Neural cell (in vitro differentiated cells): ENCODE measurements at regions not wholly inside any gene's neighbourhood (a gene's known extent, or its start where the extent isn't known, plus 50 kb on each side); places are given as distances from the start of the nearest gene placed in this dataset.

ENCODE experiments used
- H2AFZ ChIP-seq: fragments of 200-600, 300-800 bp; sonication (generic), shearing (Covaris generic); 2 replicates; pipeline ENCODE4 v1.6.0; 2014; ENCODE audit warnings: low read depth, mild to moderate bottlenecking, antibody characterized with exemption, low read length, moderate library complexity
- H3F3A ChIP-seq: fragments of 200-600 bp; shearing (Covaris generic); 2 replicates; pipeline ENCODE4 v1.6.1; 2016; ENCODE audit warnings: mild to moderate bottlenecking, moderate library complexity, mixed read lengths, antibody characterized with exemption, low read length; ENCODE audit not compliant: insufficient read depth, poor library complexity, severe bottlenecking
- H3K27ac ChIP-seq: fragments of 200-600, 300-800 bp; sonication (generic), shearing (Covaris generic); 2 replicates; pipeline ENCODE4 v1.5.1; 2014; ENCODE audit warnings: mild to moderate bottlenecking, low read length, moderate library complexity
- H3K27me3 ChIP-seq: fragments of 300-800, 200-600 bp; sonication (generic), shearing (Covaris generic); 2 replicates; pipeline ENCODE4 v1.6.0; 2014; ENCODE audit warnings: mild to moderate bottlenecking, low read depth, low read length, moderate library complexity; ENCODE audit not compliant: insufficient read depth
- H3K36me3 ChIP-seq: fragments of 300-800, 200-600 bp; sonication (generic), shearing (Covaris generic); 2 replicates; pipeline ENCODE4 v1.5.1; 2014; ENCODE audit warnings: mild to moderate bottlenecking, antibody characterized with exemption, low read length, moderate library complexity; ENCODE audit not compliant: insufficient read depth
- H3K4me2 ChIP-seq: fragments of 300-800, 200-600 bp; sonication (generic), shearing (Covaris generic); 2 replicates; pipeline ENCODE4 v1.6.0; 2014; ENCODE audit warnings: mild to moderate bottlenecking, low read length
- H3K4me3 ChIP-seq: fragments of 300-800, 200-600 bp; sonication (generic), shearing (Covaris generic); 2 replicates; pipeline ENCODE4 v1.5.1; 2014; ENCODE audit warnings: mild to moderate bottlenecking, low read length, moderate library complexity
- H3K79me2 ChIP-seq: fragments of 200-600 bp; shearing (Covaris generic); replicated peaks from 2 replicates; pipeline ENCODE4 v1.6.0; 2014; ENCODE audit warnings: mild to moderate bottlenecking, low read length, moderate library complexity; ENCODE audit not compliant: insufficient read depth
- H3K9ac ChIP-seq: fragments of 300-800, 200-600 bp; sonication (generic), shearing (Covaris generic); 2 replicates; pipeline ENCODE4 v1.6.1; 2016; ENCODE audit warnings: mild to moderate bottlenecking, low read length, mixed read lengths
- H3K9me2 ChIP-seq: fragments of 200-600 bp; shearing (Covaris generic); 2 replicates; pipeline ENCODE4 v1.6.1; 2016; ENCODE audit warnings: mild to moderate bottlenecking, low read length, mixed read lengths; ENCODE audit not compliant: insufficient read depth
- H3K9me3 ChIP-seq: fragments of 200-600, 300-800 bp; sonication (generic), shearing (Covaris generic); 2 replicates; pipeline ENCODE4 v1.6.1; 2016; ENCODE audit warnings: mild to moderate bottlenecking, mixed run types, low read length, moderate library complexity, mixed read lengths
- H4K20me1 ChIP-seq: fragments of 200-600 bp; shearing (Covaris generic); 2 replicates; pipeline ENCODE4 v1.6.1; 2016; ENCODE audit warnings: mild to moderate bottlenecking, mixed run types; ENCODE audit not compliant: insufficient read depth
- CTCF ChIP-seq: fragments of 450-650 bp; IDR thresholded peaks from 2 replicates; pipeline ENCODE4 v1.5.1; 2014; ENCODE audit warnings: antibody characterized with exemption, mild to moderate bottlenecking, moderate library complexity; ENCODE audit not compliant: poor library complexity, severe bottlenecking
- EP300 ChIP-seq: fragments of 450-650 bp; conservative IDR thresholded peaks from 2 replicates; pipeline ENCODE4 v1.6.1; 2014; ENCODE audit warnings: antibody characterized with exemption, mild to moderate bottlenecking, moderate library complexity; ENCODE audit not compliant: poor library complexity, severe bottlenecking
- EZH2 ChIP-seq: fragments of 200-600, 300-800 bp; shearing (Covaris generic), sonication (generic); IDR thresholded peaks from 2 replicates; pipeline ENCODE4 v1.6.1; 2014; ENCODE audit warnings: antibody characterized with exemption, low read length, borderline replicate concordance, mild to moderate bottlenecking; ENCODE audit not compliant: insufficient read depth, poor library complexity, severe bottlenecking
- MXI1 ChIP-seq: fragments of 450-650 bp; conservative IDR thresholded peaks from 2 replicates; pipeline ENCODE4 v1.6.1; 2014; ENCODE audit warnings: antibody characterized with exemption, mild to moderate bottlenecking; ENCODE audit not compliant: poor library complexity, severe bottlenecking
- POLR2AphosphoS5 ChIP-seq: IDR thresholded peaks from 2 replicates; pipeline ENCODE4 v1.6.1; 2012
- RAD21 ChIP-seq: fragments of 450-650 bp; conservative IDR thresholded peaks from 2 replicates; pipeline ENCODE4 v1.6.1; 2014; ENCODE audit warnings: antibody characterized with exemption, mild to moderate bottlenecking, moderate library complexity
- SMC3 ChIP-seq: fragments of 450-650 bp; conservative IDR thresholded peaks from 2 replicates; pipeline ENCODE4 v1.6.1; 2014; ENCODE audit warnings: antibody characterized with exemption, mild to moderate bottlenecking, moderate library complexity; ENCODE audit not compliant: poor library complexity
- TAF1 ChIP-seq: IDR thresholded peaks from 2 replicates; pipeline ENCODE4 v1.6.1; 2012; ENCODE audit warnings: low read depth
- TF ChIP-seq, protein P1 (sequence below): IDR thresholded peaks from 2 replicates; pipeline ENCODE4 v1.6.1; 2012; ENCODE audit warnings: borderline replicate concordance

DNA sequence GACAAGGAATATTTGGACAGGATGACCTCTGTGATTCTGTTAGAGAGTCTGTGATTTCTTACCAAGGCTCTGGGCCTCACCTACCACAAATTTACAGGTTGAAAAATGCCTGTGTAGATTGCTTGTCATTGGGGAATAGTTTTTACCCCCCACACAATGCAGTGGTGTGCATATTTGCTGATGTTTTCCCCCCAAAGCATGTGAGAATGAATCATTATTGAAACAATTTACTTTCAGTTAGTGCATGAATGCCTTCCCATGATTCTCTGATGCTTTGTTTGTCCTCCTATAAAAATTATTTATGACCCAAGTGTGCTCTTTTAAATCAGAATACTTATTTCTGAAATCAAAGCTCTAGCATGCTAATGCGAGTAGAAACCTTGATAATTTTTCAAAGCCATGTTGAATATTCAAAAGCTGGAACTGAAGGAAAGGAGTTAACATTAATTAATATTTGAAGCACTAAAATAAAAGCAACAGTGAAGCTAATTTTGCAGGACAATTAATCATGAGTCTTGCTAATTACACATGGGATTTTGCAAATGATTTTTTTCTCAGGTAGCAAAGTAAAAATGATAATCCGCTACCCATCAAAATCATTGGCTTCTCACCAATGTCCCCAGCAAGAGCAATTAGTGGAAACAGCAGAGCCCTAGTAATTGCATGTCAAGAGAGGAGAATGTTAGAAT lies 361.2 kb upstream of the HNRNPA3 start:
- no peak overlapping the region for H2AFZ ChIP-seq
- H3K4me2 ChIP-seq: no peak overlapping the region
- H3K27me3 ChIP-seq: no peaks in the 10 kb centered on the region
- H3K9me2 ChIP-seq: no peaks in the 10 kb centered on the region
- no peaks in the 10 kb centered on the region for H3F3A ChIP-seq
- no peak overlapping the region for H3K4me3 ChIP-seq
- TF ChIP-seq MXI1 (no peak), EP300 (no peak), EZH2 (no peak), TAF1 (no peak), SMC3 (no peak), RAD21 (no peak), POLR2AphosphoS5 (no peak), CTCF (no peak)
- TF ChIP-seq, protein P1, sequence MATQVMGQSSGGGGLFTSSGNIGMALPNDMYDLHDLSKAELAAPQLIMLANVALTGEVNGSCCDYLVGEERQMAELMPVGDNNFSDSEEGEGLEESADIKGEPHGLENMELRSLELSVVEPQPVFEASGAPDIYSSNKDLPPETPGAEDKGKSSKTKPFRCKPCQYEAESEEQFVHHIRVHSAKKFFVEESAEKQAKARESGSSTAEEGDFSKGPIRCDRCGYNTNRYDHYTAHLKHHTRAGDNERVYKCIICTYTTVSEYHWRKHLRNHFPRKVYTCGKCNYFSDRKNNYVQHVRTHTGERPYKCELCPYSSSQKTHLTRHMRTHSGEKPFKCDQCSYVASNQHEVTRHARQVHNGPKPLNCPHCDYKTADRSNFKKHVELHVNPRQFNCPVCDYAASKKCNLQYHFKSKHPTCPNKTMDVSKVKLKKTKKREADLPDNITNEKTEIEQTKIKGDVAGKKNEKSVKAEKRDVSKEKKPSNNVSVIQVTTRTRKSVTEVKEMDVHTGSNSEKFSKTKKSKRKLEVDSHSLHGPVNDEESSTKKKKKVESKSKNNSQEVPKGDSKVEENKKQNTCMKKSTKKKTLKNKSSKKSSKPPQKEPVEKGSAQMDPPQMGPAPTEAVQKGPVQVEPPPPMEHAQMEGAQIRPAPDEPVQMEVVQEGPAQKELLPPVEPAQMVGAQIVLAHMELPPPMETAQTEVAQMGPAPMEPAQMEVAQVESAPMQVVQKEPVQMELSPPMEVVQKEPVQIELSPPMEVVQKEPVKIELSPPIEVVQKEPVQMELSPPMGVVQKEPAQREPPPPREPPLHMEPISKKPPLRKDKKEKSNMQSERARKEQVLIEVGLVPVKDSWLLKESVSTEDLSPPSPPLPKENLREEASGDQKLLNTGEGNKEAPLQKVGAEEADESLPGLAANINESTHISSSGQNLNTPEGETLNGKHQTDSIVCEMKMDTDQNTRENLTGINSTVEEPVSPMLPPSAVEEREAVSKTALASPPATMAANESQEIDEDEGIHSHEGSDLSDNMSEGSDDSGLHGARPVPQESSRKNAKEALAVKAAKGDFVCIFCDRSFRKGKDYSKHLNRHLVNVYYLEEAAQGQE: no peak
- H3K36me3 ChIP-seq: no peaks in the 10 kb centered on the region
- no peaks in the 10 kb centered on the region for H4K20me1 ChIP-seq
- no peak overlapping the region for H3K9ac ChIP-seq
- no peaks in the 10 kb centered on the region for H3K79me2 ChIP-seq
- no peak overlapping the region for H3K27ac ChIP-seq
- H3K9me3 ChIP-seq: no peaks in the 10 kb centered on the region

- H3K4me2 ChIP-seq: no peak overlapping the region
- H3K27me3 ChIP-seq: no peaks in the 10 kb centered on the region
- H3K27ac ChIP-seq: no peak overlapping the region
- H3K36me3 ChIP-seq: no peaks in the 10 kb centered on the region
- H3F3A ChIP-seq: no peaks in the 10 kb centered on the region
- no peak for TF ChIP-seq EP300
- no peak for TF ChIP-seq SMC3
- no peak for TF ChIP-seq CTCF
- TF ChIP-seq, protein P1: no peak
- no peak for TF ChIP-seq POLR2AphosphoS5
- no peak for TF ChIP-seq MXI1
- TF ChIP-seq TAF1: no peak
- TF ChIP-seq EZH2: no peak
- TF ChIP-seq RAD21: no peak
- no peaks in the 10 kb centered on the region for H3K79me2 ChIP-seq
- H2AFZ ChIP-seq: no peak overlapping the region
- no peaks in the 10 kb centered on the region for H4K20me1 ChIP-seq
- no peak overlapping the region for H3K9ac ChIP-seq
- H3K9me2 ChIP-seq: no peaks in the 10 kb centered on the region
- no peaks in the 10 kb centered on the region for H3K9me3 ChIP-seq
- H3K4me3 ChIP-seq: no peak overlapping the region
These were observed 360.6 kb upstream of the HNRNPA3 start for GRCh38 chr2:176851889-176852483.
